Esophagus squamous epithelium (tissue), 4 donors: ENCODE measurements at regions not wholly inside any gene's neighbourhood (a gene's known extent, or its start where the extent isn't known, plus 50 kb on each side); places are given as distances from the start of the nearest gene placed in this dataset.

Experiments used
- CTCF ChIP-seq, 6 experiments: fragments of 450-650 bp in 4 of 6; fragments of 200-600 bp in 2 of 6; sonication (generic) in 2 of 6; IDR thresholded peaks; one replicate each; pipeline ENCODE4 v1.5.1; 2016 to 2019; ENCODE audit warnings: antibody characterized with exemption in 6 of 6, mild to moderate bottlenecking in 4 of 6, moderate library complexity in 4 of 6
- POLR2A ChIP-seq, 4 donors: fragments of 450-650 bp; IDR thresholded peaks; one replicate each; pipeline ENCODE4 v1.6.1; 2017; ENCODE audit warnings: antibody characterized with exemption in 4 of 4, mild to moderate bottlenecking in 4 of 4, moderate library complexity in 3 of 4

- TF ChIP-seq CTCF (IDR thresholded peaks at IDR 0.05) (no peak), POLR2A (IDR thresholded peaks at IDR 0.05) (no peak)
Observed at GRCh38 chr5:143976055-143976454, 164.1 kb downstream of the HMHB1 start.
